Stimulated activated CD4-positive, alpha-beta T cell treated with anti-CD3 and anti-CD28 coated beads, TNF-alpha, amount 100 ng/mL, for 48 hours (primary cell): ENCODE measurements at regions not wholly inside any gene's neighbourhood (a gene's known extent, or its start where the extent isn't known, plus 50 kb on each side); places are given as distances from the start of the nearest gene placed in this dataset.
"Not testable (repeated sequence)": the region's sequence is repeated elsewhere in the genome, so short reads cannot be mapped to it uniquely, and the experiment has no call there.

ENCODE experiments used
- DNase-seq, 3 donors: peaks; one replicate each; pipeline ENCODE4 v3.0.0-alpha.2; 2020; ENCODE audit warnings: low read depth in 3 of 3

DNA sequence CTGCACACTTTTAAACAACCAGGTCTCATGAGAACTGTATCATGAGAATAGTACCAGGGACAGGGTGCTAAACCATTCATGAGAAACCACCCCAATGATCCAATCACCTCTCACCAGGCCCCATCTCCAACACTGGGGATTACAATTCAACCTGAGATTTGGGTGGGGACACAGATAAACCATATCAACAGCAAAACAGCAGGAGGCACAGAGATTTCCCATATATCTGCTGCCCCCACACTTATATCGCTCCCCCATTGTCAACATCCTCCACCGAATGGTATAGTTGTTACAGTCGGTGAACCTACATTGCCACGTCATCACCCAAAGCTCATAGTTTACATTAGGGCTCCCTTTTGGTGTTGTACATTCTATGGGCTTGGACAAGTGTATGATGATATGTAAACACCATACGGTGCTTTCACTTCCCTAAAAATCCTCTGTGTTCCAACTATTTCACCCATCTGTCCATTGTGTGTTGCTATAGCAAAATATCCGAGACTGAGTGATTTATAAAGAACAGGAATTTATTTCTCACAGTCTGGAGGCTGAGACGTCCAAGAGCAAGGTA, 224.8 kb downstream of the FAM43A start:
- no peak for DNase-seq

GRCh38 chr3:194913316-194913715, 227.6 kb downstream of the FAM43A start:
- no peak for DNase-seq

DNA sequence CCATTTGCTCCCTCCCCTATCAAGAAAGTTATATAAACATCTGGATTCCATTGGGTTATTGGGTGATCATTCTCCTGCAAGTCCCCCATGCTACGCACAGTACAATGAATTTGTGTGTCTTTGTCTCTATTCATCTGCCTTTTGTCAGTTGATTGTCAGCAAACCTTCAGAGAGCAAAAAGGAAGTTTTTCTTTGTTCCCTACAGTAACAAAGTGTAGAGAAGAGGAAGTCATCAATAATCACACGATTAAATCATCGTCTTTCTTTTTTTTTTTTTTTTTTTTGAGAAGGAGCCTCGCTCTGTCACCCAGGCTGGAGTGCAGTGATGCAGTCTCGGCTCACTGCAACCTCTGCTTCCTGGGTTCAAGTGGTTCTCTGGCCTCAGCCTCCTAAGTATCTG, 239.2 kb downstream of the FAM43A start:
- not testable (repeated sequence) for DNase-seq

- DNase-seq, result no peak
Measured at GRCh38 chr3:194925614-194926013, 239.9 kb downstream of the FAM43A start.

DNA sequence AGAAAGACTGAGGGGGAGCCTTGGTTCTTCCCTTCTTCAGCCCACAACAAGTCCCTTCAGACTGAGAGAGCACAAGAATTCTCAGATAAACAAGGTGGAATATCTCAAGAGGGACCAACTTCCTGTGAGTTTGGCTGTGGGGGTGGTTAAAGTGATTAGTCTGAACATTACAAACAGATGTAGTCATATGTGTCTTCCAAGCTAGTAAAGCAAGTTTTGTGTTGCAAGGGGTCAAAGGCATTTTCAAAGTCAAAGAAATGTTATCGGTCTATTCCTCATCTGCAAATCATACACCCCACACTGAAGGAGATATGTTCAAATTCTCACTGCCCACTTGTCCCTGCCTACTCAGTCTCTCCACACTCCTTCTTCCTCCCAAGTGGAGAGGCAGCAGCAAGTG, 242.5 kb downstream of the FAM43A start:
- no peak for DNase-seq

- DNase-seq, result no peak
Measured at GRCh38 chr3:194928831-194929577, 243.3 kb downstream of the FAM43A start.

DNA sequence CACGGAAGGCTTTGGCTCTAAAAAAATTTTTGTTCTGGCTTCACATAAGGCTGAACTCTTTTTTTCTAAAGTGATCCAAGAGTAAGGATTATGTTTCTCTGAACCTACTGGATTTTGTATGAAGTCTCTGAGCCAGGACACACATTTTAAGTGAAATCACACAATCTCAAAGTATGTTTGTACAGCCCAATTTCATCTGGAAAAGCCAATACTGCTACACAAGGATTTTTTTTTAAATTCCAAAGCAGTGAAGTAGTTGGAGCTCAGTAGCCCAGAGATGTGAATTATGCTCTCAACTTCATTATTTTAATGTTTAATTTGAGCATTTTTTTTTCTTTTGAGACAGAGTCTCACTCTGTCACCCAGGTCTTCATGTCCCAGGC, 243.9 kb downstream of the FAM43A start:
- DNase-seq, result no peak

- no peak for DNase-seq
Measured at GRCh38 chr3:194930377-194931204, 244.9 kb downstream of the FAM43A start.

DNA sequence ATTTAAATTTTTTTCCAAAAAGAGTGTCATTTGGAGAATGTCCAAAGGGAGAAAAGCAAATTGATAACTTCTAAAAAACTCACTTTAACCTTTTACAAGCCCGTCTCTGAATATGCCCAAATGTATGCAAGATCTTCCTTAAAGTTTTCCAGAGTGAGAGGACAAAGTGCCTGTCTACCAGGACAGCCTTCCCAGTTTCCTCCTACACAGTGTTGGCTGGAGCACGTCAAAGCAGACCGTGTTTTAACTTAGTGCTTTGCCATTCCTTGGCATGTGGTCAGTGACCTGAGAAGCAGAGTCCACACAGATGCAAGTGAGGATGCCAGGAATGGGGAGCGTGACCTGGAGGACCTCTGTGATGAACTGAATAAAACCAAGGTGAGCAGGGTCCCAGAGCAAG, 245.7 kb downstream of the FAM43A start:
- DNase-seq, result no peak

- DNase-seq, result no peak
Measured at GRCh38 chr3:194931865-194932264, 246.2 kb downstream of the FAM43A start.

DNA sequence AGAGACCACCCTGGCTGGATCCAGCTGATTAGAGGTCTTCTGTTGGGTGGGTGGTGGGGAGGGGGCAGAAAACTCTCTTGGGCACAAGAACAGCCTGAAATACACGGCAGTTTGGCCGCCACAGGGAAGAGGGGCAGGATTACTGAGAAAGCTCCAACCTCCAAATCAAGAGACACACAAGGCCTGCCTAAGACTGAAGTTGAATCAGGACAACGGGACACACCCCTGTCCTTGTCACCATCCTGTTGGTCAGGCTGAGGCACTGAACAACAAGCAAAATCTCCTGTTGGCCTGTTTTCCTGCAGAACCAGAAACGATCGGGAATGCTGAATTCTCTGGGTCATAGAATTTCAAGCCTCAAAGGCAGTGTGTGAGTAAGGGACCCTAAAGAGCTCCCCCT, 247.8 kb downstream of the FAM43A start:
- no peak for DNase-seq

DNA sequence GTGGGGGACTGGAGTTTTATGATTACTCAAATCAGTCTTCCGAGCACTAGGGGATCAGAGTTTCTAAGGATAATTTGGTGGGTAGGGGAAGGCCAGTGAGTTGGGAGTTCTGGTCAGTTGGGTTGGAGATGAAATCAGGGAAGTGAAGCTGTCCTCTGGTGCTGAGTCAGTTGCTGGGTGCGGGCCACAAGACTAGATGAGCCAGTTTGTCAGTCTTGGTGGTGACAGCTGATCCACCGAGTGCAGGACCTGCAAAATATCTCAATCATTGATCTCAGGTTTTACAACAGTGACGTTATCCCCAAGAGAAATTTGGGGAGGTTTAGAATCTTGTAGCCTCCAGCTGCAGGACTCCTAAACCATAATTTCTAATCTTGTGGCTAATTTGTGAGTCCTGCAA, 249.4 kb downstream of the FAM43A start:
- no peak for DNase-seq

- no peak for DNase-seq
Measured at GRCh38 chr3:194935632-194936470, 250.2 kb downstream of the FAM43A start.

GRCh38 chr3:194936659-194937058, 251.0 kb downstream of the FAM43A start:
- DNase-seq, result no peak

GRCh38 chr3:194937144-194937543, 251.5 kb downstream of the FAM43A start:
- DNase-seq, result no peak

DNA sequence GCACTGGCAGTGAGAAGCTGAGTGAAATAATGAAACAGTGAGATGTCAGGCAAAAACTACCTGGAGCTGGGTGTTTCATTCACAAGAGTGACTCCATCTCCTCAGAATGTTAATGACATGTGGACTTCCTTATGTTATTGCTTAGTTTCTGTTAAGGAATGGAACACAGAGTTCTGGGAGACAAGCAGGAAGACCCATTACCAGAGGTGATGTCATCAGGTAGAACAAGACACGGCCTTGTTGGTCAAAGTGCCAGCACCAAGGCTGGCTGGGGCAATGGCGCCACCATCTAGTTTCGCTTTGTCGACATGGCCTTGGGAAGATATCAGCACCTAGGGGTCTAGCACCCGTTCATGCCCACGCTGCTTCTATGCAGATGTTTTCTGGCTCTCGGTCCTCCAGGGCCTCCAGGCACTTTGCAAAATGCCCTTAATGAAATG, 252.2 kb downstream of the FAM43A start:
- DNase-seq, result no peak

DNA sequence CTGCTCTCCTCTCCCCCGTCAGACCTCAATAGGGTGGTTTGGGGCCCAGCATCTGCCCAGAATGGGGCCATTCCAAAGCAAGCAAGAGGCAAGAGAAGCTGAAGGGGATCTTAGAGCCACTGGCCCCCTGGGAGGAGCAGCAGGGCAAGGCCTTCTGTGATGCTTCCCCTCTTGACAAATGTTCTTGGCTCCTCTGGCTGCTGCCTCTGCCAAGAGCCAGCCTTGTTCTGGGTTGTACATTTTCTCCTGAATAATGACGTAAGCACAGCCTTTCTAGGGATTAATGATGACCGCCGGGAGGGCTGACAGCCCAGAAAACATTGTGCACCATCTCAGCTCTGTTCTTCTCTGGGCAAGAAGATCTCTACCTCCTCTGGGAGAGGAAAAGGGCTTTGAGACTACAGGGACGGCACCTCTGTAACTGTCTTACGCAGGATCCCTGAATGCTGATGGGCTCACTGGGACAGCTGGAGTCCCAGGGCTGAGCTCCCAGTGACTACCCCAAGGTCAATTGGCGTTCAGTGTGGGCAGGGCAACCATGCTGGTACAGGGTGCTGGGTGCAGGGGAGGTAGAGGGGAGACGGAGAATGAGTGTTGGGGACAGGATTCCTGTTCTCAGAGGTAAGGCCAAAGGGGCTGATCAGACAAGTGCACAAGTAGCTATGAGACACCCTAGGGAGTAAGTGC, 253.3 kb downstream of the FAM43A start:
- DNase-seq, result no peak

GRCh38 chr3:194939532-194939909, 253.8 kb downstream of the FAM43A start:
- no peak for DNase-seq

GRCh38 chr3:194939949-194940770, 254.5 kb downstream of the FAM43A start:
- no peak for DNase-seq

GRCh38 chr3:194941360-194941955, 255.8 kb downstream of the FAM43A start:
- DNase-seq, result no peak
